UCSD-AML1 (cell line): ENCODE measurements at regions not wholly inside any gene's neighbourhood (a gene's known extent, or its start where the extent isn't known, plus 50 kb on each side); places are given as distances from the start of the nearest gene placed in this dataset.
"Not testable (repeated sequence)": the region's sequence is repeated elsewhere in the genome, so short reads cannot be mapped to it uniquely, and the experiment has no call there.

ENCODE experiments used
- DNase-seq: peaks from one replicate; lab custom pipeline; 2025; ENCODE audit not compliant: unreplicated experiment; lab: John Stamatoyannopoulos, UW

- no peak for DNase-seq
These were observed 96.0 kb upstream of the LOC128125822 start for GRCh38 chr6:63476302-63476701.

GRCh38 chr6:63477422-63478040 lies 94.7 kb upstream of the LOC128125822 start:
- no peak for DNase-seq

GRCh38 chr6:63478734-63479133 lies 93.5 kb upstream of the LOC128125822 start:
- no peak for DNase-seq

- DNase-seq: no peak
These were observed 86.1 kb upstream of the LOC128125822 start for GRCh38 chr6:63486196-63486595.

- DNase-seq: no peak
These were observed 85.0 kb upstream of the LOC128125822 start for GRCh38 chr6:63487103-63487813.

- no peak for DNase-seq
These were observed 81.2 kb upstream of the LOC128125822 start for GRCh38 chr6:63491119-63491518.

- DNase-seq: no peak
These were observed 79.8 kb upstream of the LOC128125822 start for GRCh38 chr6:63492476-63492875.

- DNase-seq: no peak
These were observed 78.7 kb upstream of the LOC128125822 start for GRCh38 chr6:63493557-63493956.

- DNase-seq: no peak
These were observed 75.9 kb upstream of the LOC128125822 start for GRCh38 chr6:63496361-63496804.

GRCh38 chr6:63502156-63502555 lies 70.1 kb upstream of the LOC128125822 start:
- no peak for DNase-seq

- no peak for DNase-seq
These were observed 69.1 kb upstream of the LOC128125822 start for GRCh38 chr6:63503199-63503598.

- DNase-seq: no peak
These were observed 67.4 kb upstream of the LOC128125822 start for GRCh38 chr6:63504777-63505384.

GRCh38 chr6:63507096-63507495 lies 65.2 kb upstream of the LOC128125822 start:
- no peak for DNase-seq

GRCh38 chr6:63509652-63510352 lies 62.5 kb upstream of the LOC128125822 start:
- DNase-seq: no peak

GRCh38 chr6:63510353-63510686 lies 62.0 kb upstream of the LOC128125822 start:
- no peak for DNase-seq

GRCh38 chr6:63510849-63511248 lies 61.4 kb upstream of the LOC128125822 start:
- no peak for DNase-seq

- DNase-seq: no peak
These were observed 57.6 kb upstream of the LOC128125822 start for GRCh38 chr6:63514488-63515173.

GRCh38 chr6:63515227-63515626 lies 57.1 kb upstream of the LOC128125822 start:
- not testable (repeated sequence) for DNase-seq

- DNase-seq: no peak
These were observed 55.9 kb upstream of the LOC128125822 start for GRCh38 chr6:63516186-63516944.

GRCh38 chr6:63517221-63517620 lies 55.1 kb upstream of the LOC128125822 start:
- no peak for DNase-seq
